CD14-positive monocyte (primary cell): ENCODE measurements at regions not wholly inside any gene's neighbourhood (a gene's known extent, or its start where the extent isn't known, plus 50 kb on each side); places are given as distances from the start of the nearest gene placed in this dataset.

ENCODE experiments used
- DNase-seq, 3 donors: peaks; one replicate each; pipeline ENCODE4 v3.0.0-alpha.2; 2011 to 2022
- H2AFZ ChIP-seq: 2 replicates; pipeline ENCODE4 v1.6.0; 2012; ENCODE audit warnings: mild to moderate bottlenecking, low read depth, low read length, inconsistent platforms; ENCODE audit not compliant: insufficient read depth, poor library complexity, severe bottlenecking
- H3K27ac ChIP-seq, 2 donors: 1 replicate in 1 of 2; 2 replicates in 1 of 2; pipeline ENCODE4 v1.5.1; 2012 to 2013; ENCODE audit warnings: low read length in 2 of 2, control low read depth in 1 of 2, inconsistent platforms in 1 of 2, low read depth in 1 of 2, mild to moderate bottlenecking in 1 of 2
- H3K27me3 ChIP-seq, 2 donors: one replicate each; pipeline versions ENCODE4 v1.6.0 to v1.6.1; 2011 to 2013; ENCODE audit warnings: low read length in 2 of 2; ENCODE audit not compliant: control insufficient read depth in 2 of 2, insufficient read depth in 2 of 2
- H3K36me3 ChIP-seq, 2 donors: replicated peaks in 1 of 2; 1 replicate in 1 of 2; 2 replicates in 1 of 2; pipeline versions ENCODE4 v1.5.1 to v1.6.1; 2012 to 2013; ENCODE audit warnings: low read length in 2 of 2, control low read depth in 1 of 2, inconsistent platforms in 1 of 2, mild to moderate bottlenecking in 1 of 2; ENCODE audit not compliant: insufficient read depth in 2 of 2, control insufficient read depth in 1 of 2
- H3K4me1 ChIP-seq, 2 donors: 1 replicate in 1 of 2; 2 replicates in 1 of 2; pipeline versions ENCODE4 v1.5.1 to v1.6.1; 2012 to 2013; ENCODE audit warnings: low read length in 2 of 2, control low read depth in 1 of 2, inconsistent platforms in 1 of 2, mild to moderate bottlenecking in 1 of 2, moderate library complexity in 1 of 2; ENCODE audit not compliant: insufficient read depth in 2 of 2, control insufficient read depth in 1 of 2
- H3K4me2 ChIP-seq: replicated peaks from 2 replicates; pipeline ENCODE3; 2012; ENCODE audit warnings: low read length, moderate library complexity, mild to moderate bottlenecking; ENCODE audit not compliant: poor library complexity, severe bottlenecking; ENCODE audit errors: extremely low read depth
- H3K4me3 ChIP-seq, 3 experiments: fragments of 200-600 bp in 1 of 3; sonication (generic) in 1 of 3; replicated peaks in 1 of 3; 1 replicate in 2 of 3; 2 replicates in 1 of 3; pipeline ENCODE4 v1.5.1; 2011 to 2013; ENCODE audit warnings: low read length in 3 of 3, mild to moderate bottlenecking in 3 of 3, control low read depth in 2 of 3, low read depth in 2 of 3, inconsistent platforms in 1 of 3, moderate library complexity in 1 of 3
- H3K79me2 ChIP-seq: 2 replicates; pipeline ENCODE4 v1.6.0; 2012; ENCODE audit warnings: mild to moderate bottlenecking, control low read depth, inconsistent platforms, low read length, moderate library complexity; ENCODE audit not compliant: insufficient read depth
- H3K9ac ChIP-seq: 2 replicates; pipeline ENCODE4 v1.6.0; 2017; ENCODE audit warnings: low read length, mild to moderate bottlenecking; ENCODE audit not compliant: insufficient read depth, poor library complexity, severe bottlenecking
- H3K9me3 ChIP-seq, 2 donors: replicated peaks in 1 of 2; 1 replicate in 1 of 2; 2 replicates in 1 of 2; pipeline versions ENCODE4 v1.5.1 to v1.6.1; 2012 to 2013; ENCODE audit warnings: low read length in 2 of 2, control low read depth in 1 of 2; ENCODE audit not compliant: control insufficient read depth in 1 of 2, insufficient read depth in 1 of 2
- H4K20me1 ChIP-seq: 2 replicates; pipeline ENCODE4 v1.6.0; 2012; ENCODE audit warnings: mild to moderate bottlenecking, low read length, control low read depth, moderate library complexity; ENCODE audit not compliant: insufficient read depth
- H3K27ac Mint-ChIP-seq, 7 donors: one replicate each; pipeline ENCODE4 v1.8.0; 2020; ENCODE audit warnings: mild to moderate bottlenecking in 7 of 7, mixed read lengths in 7 of 7, moderate library complexity in 6 of 7, inconsistent platforms in 2 of 7
- H3K27me3 Mint-ChIP-seq, 3 donors: one replicate each; pipeline ENCODE4 v1.8.0; 2021 to 2022; ENCODE audit warnings: low read depth in 3 of 3, mild to moderate bottlenecking in 3 of 3, mixed read lengths in 3 of 3, moderate library complexity in 3 of 3, inconsistent platforms in 1 of 3
- H3K36me3 Mint-ChIP-seq, 2 donors: one replicate each; pipeline ENCODE4 v1.8.0; 2020; ENCODE audit warnings: mixed read lengths in 2 of 2, inconsistent platforms in 1 of 2, mild to moderate bottlenecking in 1 of 2
- H3K4me1 Mint-ChIP-seq: one replicate; pipeline ENCODE4 v1.8.0; 2020; ENCODE audit warnings: mild to moderate bottlenecking, mixed read lengths
- H3K4me3 Mint-ChIP-seq, 2 donors: one replicate each; pipeline ENCODE4 v1.8.0; 2020; ENCODE audit warnings: mild to moderate bottlenecking in 2 of 2, mixed read lengths in 2 of 2, moderate library complexity in 1 of 2
- H3K9me3 Mint-ChIP-seq, 7 donors: one replicate each; pipeline ENCODE4 v1.8.0; 2020 to 2022; ENCODE audit warnings: mixed read lengths in 7 of 7, mild to moderate bottlenecking in 6 of 7, moderate library complexity in 6 of 7, inconsistent platforms in 2 of 7
- CTCF ChIP-seq: fragments of 200-600 bp; IDR thresholded peaks from one replicate; pipeline ENCODE4 v1.8.0; 2022; ENCODE audit warnings: antibody characterized with exemption, mild to moderate bottlenecking
- WGBS: methylation state at CpG from one replicate; pipeline ENCODE4 v1.1.5; 2013; ENCODE audit warnings: missing lambda C conversion rate; ENCODE audit not compliant: insufficient coverage; 5-methylcytosine and 5-hydroxymethylcytosine counted together
- intact Hi-C, 2 donors: fragments of 100-400 bp; cut with micrococcal nuclease; formaldehyde crosslinking; loops; one replicate each; pipeline versions ENCODE4 v1.15.0 to v1.15.1; 2023

- Mint-ChIP-seq H3K9me3 (peaks cover 3 to 10% (median 6%) of the 10 kb centered on the region in 7 donors), H3K27ac (no peak overlapping the region), H3K27me3 (peaks cover 0 to 3% (median 2%) of the 10 kb centered on the region in 3 donors), H3K4me1 (no peaks in the 10 kb centered on the region), H3K4me3 (no peak overlapping the region), H3K36me3 (no peaks in the 10 kb centered on the region)
- intact Hi-C loops = no loop called here
- H4K20me1 ChIP-seq = no peaks in the 10 kb centered on the region
- H3K36me3 ChIP-seq = no peaks in the 10 kb centered on the region
- H3K4me3 ChIP-seq = no peak overlapping the region
- no peaks in the 10 kb centered on the region for H3K27me3 ChIP-seq
- H3K79me2 ChIP-seq = no peaks in the 10 kb centered on the region
- no CpG with 5 or more reads among the region's 6 CpGs for WGBS
- H3K9ac ChIP-seq = no peak overlapping the region
- no peak for TF ChIP-seq CTCF
- DNase-seq = no peak
- peaks cover 0 to 7% of the 10 kb centered on the region in 2 donors for H3K9me3 ChIP-seq
- no peak overlapping the region for H2AFZ ChIP-seq
- H3K4me1 ChIP-seq = no peaks in the 10 kb centered on the region
- H3K4me2 ChIP-seq = no peak overlapping the region
- H3K27ac ChIP-seq = no peak overlapping the region
These were observed 257.4 kb upstream of the ADAMTS9 start for GRCh38 chr3:64945171-64945729.

DNA sequence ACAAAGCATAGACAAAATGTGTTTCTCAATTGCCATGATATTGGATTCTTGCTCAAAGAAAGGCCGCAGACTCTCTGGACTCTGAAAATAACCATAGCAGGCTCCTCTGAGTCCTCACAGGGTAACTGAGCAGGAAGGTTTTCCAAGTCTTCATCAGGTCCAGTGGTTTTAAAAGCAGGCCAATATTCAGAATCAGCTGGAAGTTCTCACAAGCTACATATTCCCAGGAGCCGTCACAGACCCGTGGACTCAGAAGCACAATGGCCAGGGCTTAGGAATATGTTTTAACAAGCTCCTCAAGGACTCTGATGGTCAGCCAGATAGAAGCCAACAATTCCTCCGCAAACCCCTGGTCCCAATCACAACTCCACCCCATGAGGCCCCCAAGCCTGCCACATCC lies 256.1 kb upstream of the ADAMTS9 start:
- Histone ChIP-seq H3K4me3 (no peak overlapping the region), H2AFZ (no peak overlapping the region), H3K9ac (no peak overlapping the region), H3K4me2 (no peak overlapping the region), H3K27me3 (no peaks in the 10 kb centered on the region), H3K36me3 (no peaks in the 10 kb centered on the region), H4K20me1 (no peaks in the 10 kb centered on the region), H3K27ac (no peak overlapping the region), H3K9me3 (peaks cover 0 to 7% of the 10 kb centered on the region in 2 donors), H3K79me2 (no peaks in the 10 kb centered on the region), H3K4me1 (no peaks in the 10 kb centered on the region)
- peaks cover 0 to 4% (median 0%) of the 10 kb centered on the region in 3 donors for H3K27me3 Mint-ChIP-seq
- TF ChIP-seq CTCF = no peak
- H3K4me1 Mint-ChIP-seq = no peaks in the 10 kb centered on the region
- H3K27ac Mint-ChIP-seq = no peak overlapping the region
- no peak for DNase-seq
- intact Hi-C loops = no loop called here
- WGBS = 100% methylated on average over 3 of the region's 4 CpGs
- no peaks in the 10 kb centered on the region for H3K36me3 Mint-ChIP-seq
- no peak overlapping the region for H3K4me3 Mint-ChIP-seq
- H3K9me3 Mint-ChIP-seq = peaks cover 2 to 10% (median 7%) of the 10 kb centered on the region in 7 donors
